IMR-90 (cell line): ENCODE measurements at regions not wholly inside any gene's neighbourhood (a gene's known extent, or its start where the extent isn't known, plus 50 kb on each side); places are given as distances from the start of the nearest gene placed in this dataset.

ENCODE experiments used
- ATAC-seq: fragments of 200-7000 bp; cut with Tn5 transposase; 2 replicates; pipeline ENCODE4 v1.9.1; 2020; ENCODE audit warnings: low read depth, mild to moderate bottlenecking, moderate library complexity
- BruUV-seq: library from RNA; stranded (reverse); fragments of 400-500 nt; replicated peaks from 2 replicates; lab custom pipeline; 2021; lab: Mats Ljungman, UMichigan
- CTCF ChIA-PET: fragments of 300-600 bp; formaldehyde crosslinking; extraction: SDS; loops from one replicate; lab custom pipeline; 2021; ENCODE audit warnings: antibody characterized with exemption; lab: Yijun Ruan, JAX
- POLR2A ChIA-PET: fragments of 300-600 bp; sonication (Branson Sonifier 250); formaldehyde crosslinking; loops from one replicate; lab custom pipeline; 2022; ENCODE audit warnings: antibody characterized with exemption; ENCODE audit not compliant: unreplicated experiment; lab: Charles Lee
- DNase-seq: peaks from one replicate; pipeline ENCODE4 v3.0.0; 2013
- H2AFZ ChIP-seq: replicated peaks from 2 replicates; pipeline ENCODE3; 2013; ENCODE audit warnings: low read length, mild to moderate bottlenecking; ENCODE audit not compliant: poor library complexity
- H2AK5ac ChIP-seq: 2 replicates; pipeline ENCODE4 v1.6.1; 2013; ENCODE audit warnings: low read depth, low read length, inconsistent platforms
- H2AK9ac ChIP-seq: replicated peaks from 2 replicates; pipeline ENCODE3; 2013; ENCODE audit warnings: mild to moderate bottlenecking, low read depth, low read length, moderate library complexity; ENCODE audit not compliant: poor library complexity
- H2BK120ac ChIP-seq: 2 replicates; pipeline ENCODE4 v1.6.1; 2013; ENCODE audit warnings: low read depth, low read length, inconsistent platforms
- H2BK15ac ChIP-seq: 3 replicates; pipeline ENCODE4 v1.6.1; 2013; ENCODE audit warnings: low read depth, low read length, inconsistent platforms
- H2BK20ac ChIP-seq: 2 replicates; pipeline ENCODE4 v1.6.1; 2013; ENCODE audit warnings: low read depth, mild to moderate bottlenecking, inconsistent platforms, low read length, moderate library complexity
- H2BK5ac ChIP-seq: 2 replicates; pipeline ENCODE4 v1.6.1; 2013; ENCODE audit warnings: mild to moderate bottlenecking, low read depth, low read length, inconsistent platforms; ENCODE audit not compliant: poor library complexity, severe bottlenecking
- H3K14ac ChIP-seq: replicated peaks from 2 replicates; pipeline ENCODE4 v1.6.1; 2013; ENCODE audit warnings: low read depth, low read length, inconsistent platforms
- H3K18ac ChIP-seq: 2 replicates; pipeline ENCODE4 v1.6.1; 2013; ENCODE audit warnings: low read depth, low read length, control low read depth
- H3K23ac ChIP-seq: 2 replicates; pipeline ENCODE4 v1.6.1; 2013; ENCODE audit warnings: low read depth, low read length, inconsistent platforms
- H3K27ac ChIP-seq: 2 replicates; pipeline ENCODE4 v1.5.1; 2013; ENCODE audit warnings: mild to moderate bottlenecking, control low read depth, low read length; ENCODE audit not compliant: insufficient read depth
- H3K27me3 ChIP-seq: 2 replicates; pipeline ENCODE4 v1.6.1; 2013; ENCODE audit warnings: low read length; ENCODE audit not compliant: control insufficient read depth, insufficient read depth
- H3K36me3 ChIP-seq: 2 replicates; pipeline ENCODE4 v1.6.1; 2013; ENCODE audit warnings: low read length, mixed read lengths; ENCODE audit not compliant: control insufficient read depth, insufficient read depth
- H3K4ac ChIP-seq: 2 replicates; pipeline ENCODE4 v1.6.1; 2013; ENCODE audit warnings: low read depth, low read length, inconsistent platforms
- H3K4me1 ChIP-seq: 2 replicates; pipeline ENCODE4 v1.6.1; 2013; ENCODE audit warnings: low read length, mixed read lengths; ENCODE audit not compliant: control insufficient read depth, insufficient read depth
- H3K4me2 ChIP-seq: 2 replicates; pipeline ENCODE4 v1.6.1; 2013; ENCODE audit warnings: low read depth, mild to moderate bottlenecking, control low read depth, low read length, moderate library complexity
- H3K4me3 ChIP-seq: 2 replicates; pipeline ENCODE4 v1.5.1; 2013; ENCODE audit warnings: low read depth, mild to moderate bottlenecking, control low read depth, low read length, moderate library complexity; ENCODE audit not compliant: insufficient read depth
- H3K56ac ChIP-seq: 2 replicates; pipeline ENCODE4 v1.6.1; 2013; ENCODE audit warnings: low read length, inconsistent platforms; ENCODE audit not compliant: insufficient read depth; ENCODE audit errors: extremely low read depth
- H3K79me1 ChIP-seq, 2 experiments: 2 replicates each; pipeline ENCODE4 v1.6.1; 2013; ENCODE audit warnings: low read length in 2 of 2, inconsistent platforms in 1 of 2, low read depth in 1 of 2
- H3K9ac ChIP-seq: 2 replicates; pipeline ENCODE4 v1.6.1; 2013; ENCODE audit warnings: low read depth, low read length, control low read depth
- H3K9me1 ChIP-seq: 2 replicates; pipeline ENCODE4 v1.6.1; 2013; ENCODE audit warnings: low read length, inconsistent platforms; ENCODE audit not compliant: insufficient read depth
- H3K9me3 ChIP-seq: 2 replicates; pipeline ENCODE4 v1.6.1; 2013; ENCODE audit warnings: low read length; ENCODE audit not compliant: control insufficient read depth, insufficient read depth
- H4K20me1 ChIP-seq: 2 replicates; pipeline ENCODE4 v1.6.1; 2013; ENCODE audit warnings: low read length, inconsistent platforms; ENCODE audit not compliant: insufficient read depth
- H4K5ac ChIP-seq: 2 replicates; pipeline ENCODE4 v1.6.1; 2013; ENCODE audit warnings: mild to moderate bottlenecking, low read depth, low read length, control low read depth
- H4K8ac ChIP-seq, 2 experiments: 2 replicates each; pipeline ENCODE4 v1.6.1; 2013; ENCODE audit warnings: low read depth in 2 of 2, low read length in 2 of 2, control low read depth in 1 of 2, inconsistent platforms in 1 of 2
- H4K91ac ChIP-seq: 2 replicates; pipeline ENCODE4 v1.6.1; 2013; ENCODE audit warnings: low read depth, low read length, inconsistent platforms; ENCODE audit not compliant: insufficient read depth
- BHLHE40 ChIP-seq: fragments of 150-350 bp; IDR thresholded peaks from 2 replicates; pipeline ENCODE4 v1.6.1; 2016; ENCODE audit warnings: mild to moderate bottlenecking, low read depth, low read length
- CEBPB ChIP-seq: IDR thresholded peaks from 2 replicates; pipeline ENCODE4 v1.6.1; 2012; ENCODE audit warnings: low read depth, low read length, improper control_type of control experiment
- CHD1 ChIP-seq: IDR thresholded peaks from 2 replicates; pipeline ENCODE4 v1.6.1; 2012; ENCODE audit warnings: low read depth, low read length, improper control_type of control experiment
- CTCF ChIP-seq: conservative IDR thresholded peaks from 2 replicates; pipeline ENCODE4 v1.5.1; 2012; ENCODE audit warnings: mild to moderate bottlenecking, low read depth, low read length, improper control_type of control experiment
- ELK1 ChIP-seq: fragments of 150-350 bp; IDR thresholded peaks from 2 replicates; pipeline ENCODE4 v1.6.1; 2016; ENCODE audit warnings: low read depth, mild to moderate bottlenecking, low read length, moderate library complexity, borderline replicate concordance
- FOS ChIP-seq: fragments of 150-350 bp; IDR thresholded peaks from 2 replicates; pipeline ENCODE4 v1.6.1; 2016; ENCODE audit warnings: low read depth, low read length
- MAFK ChIP-seq: IDR thresholded peaks from 2 replicates; pipeline ENCODE4 v1.6.1; 2012; ENCODE audit warnings: low read depth, low read length, improper control_type of control experiment
- MAZ ChIP-seq: IDR thresholded peaks from 2 replicates; pipeline ENCODE4 v1.6.1; 2012; ENCODE audit warnings: low read depth, mild to moderate bottlenecking, low read length, improper control_type of control experiment, moderate library complexity, borderline replicate concordance
- MXI1 ChIP-seq: IDR thresholded peaks from 2 replicates; pipeline ENCODE4 v1.6.1; 2012; ENCODE audit warnings: low read depth, mild to moderate bottlenecking, low read length, moderate library complexity, borderline replicate concordance
- NFE2L2 ChIP-seq: fragments of 150-350 bp; IDR thresholded peaks from 2 replicates; pipeline ENCODE4 v1.6.1; 2016; ENCODE audit warnings: low read depth, mild to moderate bottlenecking, low read length
- POLR2A ChIP-seq: IDR thresholded peaks from 2 replicates; pipeline ENCODE4 v1.6.1; 2012; ENCODE audit warnings: mild to moderate bottlenecking, low read depth, low read length
- RAD21 ChIP-seq: IDR thresholded peaks from 2 replicates; pipeline ENCODE4 v1.6.1; 2012; ENCODE audit warnings: low read length, improper control_type of control experiment
- RCOR1 ChIP-seq: IDR thresholded peaks from 2 replicates; pipeline ENCODE4 v1.6.1; 2012; ENCODE audit warnings: mild to moderate bottlenecking, low read length, improper control_type of control experiment; ENCODE audit not compliant: insufficient replicate concordance
- RFX5 ChIP-seq: IDR thresholded peaks from 2 replicates; pipeline ENCODE4 v1.8.0; 2012; ENCODE audit warnings: low read depth, mild to moderate bottlenecking, low read length, moderate library complexity
- SMC3 ChIP-seq: fragments of 150-350 bp; IDR thresholded peaks from 2 replicates; pipeline ENCODE4 v1.6.1; 2016; ENCODE audit warnings: low read depth, mild to moderate bottlenecking, antibody characterized with exemption, low read length, moderate library complexity
- WGBS, 2 experiments: methylation state at CpG; one replicate each; pipeline versions ENCODE4 v1.1.5 to v1.1.7; 2013; ENCODE audit warnings: missing lambda C conversion rate in 2 of 2; ENCODE audit not compliant: insufficient read length in 1 of 2; ENCODE audit errors: extremely low coverage in 2 of 2; 5-methylcytosine and 5-hydroxymethylcytosine counted together
- dilution Hi-C: fragments of 300-500 bp; cut with HindIII; formaldehyde crosslinking; loops from one replicate; pipeline ENCODE4 v1.14.3; 2018; ENCODE audit warnings: low sequenced_read_pairs; ENCODE audit not compliant: unreplicated experiment
- in situ Hi-C: fragments of 300-500 bp; cut with MboI; formaldehyde crosslinking; loops from 3 replicates; pipeline ENCODE4 v1.14.3; 2019; ENCODE audit warnings: low sequenced_read_pairs, inconsistent platforms, mixed read lengths
- intact Hi-C: fragments of 100-400 bp; cut with micrococcal nuclease; formaldehyde crosslinking; loops from 2 replicates; pipeline ENCODE4 v1.10.0; 2022
- TF ChIP-seq, protein P1 (sequence below): fragments of 150-350 bp; IDR thresholded peaks from 2 replicates; pipeline ENCODE4 v1.6.1; 2017; ENCODE audit warnings: mild to moderate bottlenecking, antibody characterized with exemption, low read length, low read depth

GRCh38 chr2:204023088-204023487 is 86.5 kb downstream of the ICOS start:
- Histone ChIP-seq H2BK15ac (no peak overlapping the region), H3K9me1 (no peaks in the 10 kb centered on the region), H3K9me3 (no peaks in the 10 kb centered on the region), H2AFZ (no peak overlapping the region), H3K27me3 (peaks cover 11% of the 10 kb centered on the region), H3K56ac (no peak overlapping the region), H4K91ac (no peak overlapping the region), H3K23ac (no peak overlapping the region), H3K79me1 (no peaks in the 10 kb centered on the region), H4K5ac (no peak overlapping the region), H3K27ac (no peak overlapping the region), H3K18ac (no peak overlapping the region), H3K4me2 (no peak overlapping the region), H3K4me1 (no peaks in the 10 kb centered on the region), H4K20me1 (no peaks in the 10 kb centered on the region), H2AK9ac (no peak overlapping the region), H2BK20ac (no peak overlapping the region), H2BK120ac (no peak overlapping the region), H4K8ac (no peak overlapping the region), H3K9ac (no peak overlapping the region), H3K36me3 (no peaks in the 10 kb centered on the region), H3K4ac (no peak overlapping the region), H3K4me3 (no peak overlapping the region), H3K14ac (no peak overlapping the region), H2BK5ac (no peak overlapping the region), H2AK5ac (no peak overlapping the region)
- in situ Hi-C loops = no loop called here
- no TSS peak for BruUV-seq
- dilution Hi-C loops = no loop called here
- ChIA-PET CTCF (no interaction called here), POLR2A (no interaction called here)
- TF ChIP-seq CEBPB (no peak), RAD21 (no peak), BHLHE40 (no peak), MAFK (no peak), CHD1 (no peak), RCOR1 (no peak), POLR2A (no peak), MAZ (no peak), CTCF (no peak), MXI1 (no peak), NFE2L2 (no peak), ELK1 (no peak), SMC3 (no peak), RFX5 (no peak), FOS (no peak)
- TF ChIP-seq, protein P1, sequence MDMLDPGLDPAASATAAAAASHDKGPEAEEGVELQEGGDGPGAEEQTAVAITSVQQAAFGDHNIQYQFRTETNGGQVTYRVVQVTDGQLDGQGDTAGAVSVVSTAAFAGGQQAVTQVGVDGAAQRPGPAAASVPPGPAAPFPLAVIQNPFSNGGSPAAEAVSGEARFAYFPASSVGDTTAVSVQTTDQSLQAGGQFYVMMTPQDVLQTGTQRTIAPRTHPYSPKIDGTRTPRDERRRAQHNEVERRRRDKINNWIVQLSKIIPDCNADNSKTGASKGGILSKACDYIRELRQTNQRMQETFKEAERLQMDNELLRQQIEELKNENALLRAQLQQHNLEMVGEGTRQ = no peak
- intact Hi-C loops = loop anchor here (5.0 kb wide), 1 partner anchor 1924 kb away; no protein-coding TSS in a partner anchor
- DNase-seq (no peak), ATAC-seq (no peak)
- WGBS, 2 experiments = no CpG with 5 or more reads among the region's 1 CpG
